ENCODE measurements at regions not wholly inside any gene's neighbourhood (a gene's known extent, or its start where the extent isn't known, plus 50 kb on each side); places are given as distances from the start of the nearest gene placed in this dataset.

DNA sequence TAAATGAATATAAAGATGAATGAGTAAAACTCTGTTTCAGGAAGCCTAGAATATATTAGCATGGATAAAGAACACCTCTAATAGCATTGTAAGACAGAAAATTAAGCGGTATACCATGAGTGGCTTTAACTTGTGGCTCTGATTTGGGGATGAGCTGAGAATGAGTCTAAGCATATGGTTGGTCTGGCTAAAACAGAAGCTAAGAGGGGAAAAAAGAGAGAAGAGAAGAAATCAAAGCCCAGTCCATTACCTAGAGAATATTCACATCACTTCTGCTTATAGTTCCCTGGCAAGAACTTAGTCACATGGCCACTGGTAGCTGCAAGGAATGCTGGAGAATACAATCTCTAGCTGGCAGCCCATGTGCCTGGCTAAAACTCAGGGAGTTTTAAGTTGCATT lies 414.5 kb downstream of the PRDM5 start:
- TF ChIP-seq, protein P1, sequence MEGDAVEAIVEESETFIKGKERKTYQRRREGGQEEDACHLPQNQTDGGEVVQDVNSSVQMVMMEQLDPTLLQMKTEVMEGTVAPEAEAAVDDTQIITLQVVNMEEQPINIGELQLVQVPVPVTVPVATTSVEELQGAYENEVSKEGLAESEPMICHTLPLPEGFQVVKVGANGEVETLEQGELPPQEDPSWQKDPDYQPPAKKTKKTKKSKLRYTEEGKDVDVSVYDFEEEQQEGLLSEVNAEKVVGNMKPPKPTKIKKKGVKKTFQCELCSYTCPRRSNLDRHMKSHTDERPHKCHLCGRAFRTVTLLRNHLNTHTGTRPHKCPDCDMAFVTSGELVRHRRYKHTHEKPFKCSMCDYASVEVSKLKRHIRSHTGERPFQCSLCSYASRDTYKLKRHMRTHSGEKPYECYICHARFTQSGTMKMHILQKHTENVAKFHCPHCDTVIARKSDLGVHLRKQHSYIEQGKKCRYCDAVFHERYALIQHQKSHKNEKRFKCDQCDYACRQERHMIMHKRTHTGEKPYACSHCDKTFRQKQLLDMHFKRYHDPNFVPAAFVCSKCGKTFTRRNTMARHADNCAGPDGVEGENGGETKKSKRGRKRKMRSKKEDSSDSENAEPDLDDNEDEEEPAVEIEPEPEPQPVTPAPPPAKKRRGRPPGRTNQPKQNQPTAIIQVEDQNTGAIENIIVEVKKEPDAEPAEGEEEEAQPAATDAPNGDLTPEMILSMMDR (IDR thresholded peaks at IDR 0.05; ENCODE audit: poor library complexity, severe bottlenecking), result no peak
- TF ChIP-seq EZH2 (IDR thresholded peaks at IDR 0.05; ENCODE audit: borderline replicate concordance, insufficient read depth, low read length, poor library complexity, severe bottlenecking), result no peak
